ENCODE measurements at regions not wholly inside any gene's neighbourhood (a gene's known extent, or its start where the extent isn't known, plus 50 kb on each side); places are given as distances from the start of the nearest gene placed in this dataset.
"Not testable (repeated sequence)": the region's sequence is repeated elsewhere in the genome, so short reads cannot be mapped to it uniquely, and the experiment has no call there.

GRCh38 chr5:56667692-56668091 lies 147.7 kb upstream of the MAP3K1 start:
- Histone ChIP-seq H3K27ac (ENCODE audit: low read length) (no peak overlapping the region), H3K4me1 (ENCODE audit: control insufficient read depth, low read depth, low read length) (peaks cover 46% of the 10 kb centered on the region), H3K9me3 (ENCODE audit: control insufficient read depth, low read depth, low read length) (no peaks in the 10 kb centered on the region), H3K36me3 (ENCODE audit: control insufficient read depth, low read depth, low read length) (no peaks in the 10 kb centered on the region), H3K27me3 (ENCODE audit: control insufficient read depth, insufficient read depth, low read length) (no peaks in the 10 kb centered on the region), H3K4me3 (ENCODE audit: low read length) (no peak overlapping the region), H3K9ac (ENCODE audit: low read length) (no peak overlapping the region)

- Histone ChIP-seq H3K27ac (ENCODE audit: low read length) (no peak overlapping the region), H3K9me3 (ENCODE audit: control insufficient read depth, low read depth, low read length) (no peaks in the 10 kb centered on the region), H3K4me3 (ENCODE audit: low read length) (no peak overlapping the region), H3K9ac (ENCODE audit: low read length) (no peak overlapping the region), H3K36me3 (ENCODE audit: control insufficient read depth, low read depth, low read length) (no peaks in the 10 kb centered on the region), H3K4me1 (ENCODE audit: control insufficient read depth, low read depth, low read length) (peaks cover 47% of the 10 kb centered on the region), H3K27me3 (ENCODE audit: control insufficient read depth, insufficient read depth, low read length) (no peaks in the 10 kb centered on the region)
Observed at GRCh38 chr5:56666901-56667300, 148.4 kb upstream of the MAP3K1 start.

- H3K27me3 ChIP-seq (ENCODE audit: control insufficient read depth, insufficient read depth, low read length); H3K9ac ChIP-seq (ENCODE audit: low read length); H3K9me3 ChIP-seq (ENCODE audit: control insufficient read depth, low read depth, low read length); H3K36me3 ChIP-seq (ENCODE audit: control insufficient read depth, low read depth, low read length); H3K27ac ChIP-seq (ENCODE audit: low read length); H3K4me3 ChIP-seq (ENCODE audit: low read length): not testable (repeated sequence)
- H3K4me1 ChIP-seq (ENCODE audit: control insufficient read depth, low read depth, low read length), result peaks cover 30% of the 10 kb centered on the region
Observed at GRCh38 chr5:56665117-56665516, 150.2 kb upstream of the MAP3K1 start.

- peaks cover 19% of the 10 kb centered on the region for H3K4me1 ChIP-seq (ENCODE audit: control insufficient read depth, low read depth, low read length)
- no peaks in the 10 kb centered on the region for H3K9me3 ChIP-seq (ENCODE audit: control insufficient read depth, low read depth, low read length)
- H3K4me3 ChIP-seq (ENCODE audit: low read length), result no peak overlapping the region
- H3K27me3 ChIP-seq (ENCODE audit: control insufficient read depth, insufficient read depth, low read length), result no peaks in the 10 kb centered on the region
- no peak overlapping the region for H3K27ac ChIP-seq (ENCODE audit: low read length)
- H3K36me3 ChIP-seq (ENCODE audit: control insufficient read depth, low read depth, low read length), result no peaks in the 10 kb centered on the region
- no peak overlapping the region for H3K9ac ChIP-seq (ENCODE audit: low read length)
Observed at GRCh38 chr5:56664025-56664424, 151.3 kb upstream of the MAP3K1 start.

- no peak overlapping the region for H3K27ac ChIP-seq (ENCODE audit: low read length)
- H3K9me3 ChIP-seq (ENCODE audit: control insufficient read depth, low read depth, low read length), result no peaks in the 10 kb centered on the region
- no peak overlapping the region for H3K4me3 ChIP-seq (ENCODE audit: low read length)
- H3K9ac ChIP-seq (ENCODE audit: low read length), result no peak overlapping the region
- H3K27me3 ChIP-seq (ENCODE audit: control insufficient read depth, insufficient read depth, low read length), result no peaks in the 10 kb centered on the region
- no peaks in the 10 kb centered on the region for H3K36me3 ChIP-seq (ENCODE audit: control insufficient read depth, low read depth, low read length)
- H3K4me1 ChIP-seq (ENCODE audit: control insufficient read depth, low read depth, low read length), result peaks cover 16% of the 10 kb centered on the region
Observed at GRCh38 chr5:56663523-56663922, 151.8 kb upstream of the MAP3K1 start.

GRCh38 chr5:56662893-56663292 lies 152.5 kb upstream of the MAP3K1 start:
- no peak overlapping the region for H3K27ac ChIP-seq (ENCODE audit: low read length)
- H3K36me3 ChIP-seq (ENCODE audit: control insufficient read depth, low read depth, low read length), result no peaks in the 10 kb centered on the region
- no peaks in the 10 kb centered on the region for H3K27me3 ChIP-seq (ENCODE audit: control insufficient read depth, insufficient read depth, low read length)
- no peak overlapping the region for H3K9ac ChIP-seq (ENCODE audit: low read length)
- no peak overlapping the region for H3K4me3 ChIP-seq (ENCODE audit: low read length)
- no peaks in the 10 kb centered on the region for H3K9me3 ChIP-seq (ENCODE audit: control insufficient read depth, low read depth, low read length)
- H3K4me1 ChIP-seq (ENCODE audit: control insufficient read depth, low read depth, low read length), result peaks cover 16% of the 10 kb centered on the region

- no peaks in the 10 kb centered on the region for H3K27me3 ChIP-seq (ENCODE audit: control insufficient read depth, insufficient read depth, low read length)
- H3K4me3 ChIP-seq (ENCODE audit: low read length), result no peak overlapping the region
- no peak overlapping the region for H3K27ac ChIP-seq (ENCODE audit: low read length)
- H3K9ac ChIP-seq (ENCODE audit: low read length), result no peak overlapping the region
- no peaks in the 10 kb centered on the region for H3K36me3 ChIP-seq (ENCODE audit: control insufficient read depth, low read depth, low read length)
- peaks cover 16% of the 10 kb centered on the region for H3K4me1 ChIP-seq (ENCODE audit: control insufficient read depth, low read depth, low read length)
- H3K9me3 ChIP-seq (ENCODE audit: control insufficient read depth, low read depth, low read length), result no peaks in the 10 kb centered on the region
Observed at GRCh38 chr5:56659971-56660370, 155.4 kb upstream of the MAP3K1 start.

GRCh38 chr5:56658972-56659371 lies 156.4 kb upstream of the MAP3K1 start:
- Histone ChIP-seq H3K4me3 (ENCODE audit: low read length) (no peak overlapping the region), H3K9me3 (ENCODE audit: control insufficient read depth, low read depth, low read length) (no peaks in the 10 kb centered on the region), H3K27ac (ENCODE audit: low read length) (no peak overlapping the region), H3K4me1 (ENCODE audit: control insufficient read depth, low read depth, low read length) (peaks cover 14% of the 10 kb centered on the region), H3K36me3 (ENCODE audit: control insufficient read depth, low read depth, low read length) (no peaks in the 10 kb centered on the region), H3K27me3 (ENCODE audit: control insufficient read depth, insufficient read depth, low read length) (no peaks in the 10 kb centered on the region), H3K9ac (ENCODE audit: low read length) (no peak overlapping the region)

- H3K4me1 ChIP-seq (ENCODE audit: control insufficient read depth, low read depth, low read length), result no peaks in the 10 kb centered on the region
- no peak overlapping the region for H3K9ac ChIP-seq (ENCODE audit: low read length)
- H3K27me3 ChIP-seq (ENCODE audit: control insufficient read depth, insufficient read depth, low read length), result no peaks in the 10 kb centered on the region
- H3K27ac ChIP-seq (ENCODE audit: low read length), result no peak overlapping the region
- H3K4me3 ChIP-seq (ENCODE audit: low read length), result no peak overlapping the region
- H3K36me3 ChIP-seq (ENCODE audit: control insufficient read depth, low read depth, low read length), result no peaks in the 10 kb centered on the region
- no peaks in the 10 kb centered on the region for H3K9me3 ChIP-seq (ENCODE audit: control insufficient read depth, low read depth, low read length)
Observed at GRCh38 chr5:56656846-56657726, 158.3 kb upstream of the MAP3K1 start.

- Histone ChIP-seq H3K27ac (ENCODE audit: low read length) (no peak overlapping the region), H3K4me3 (ENCODE audit: low read length) (no peak overlapping the region), H3K27me3 (ENCODE audit: control insufficient read depth, insufficient read depth, low read length) (no peaks in the 10 kb centered on the region), H3K9ac (ENCODE audit: low read length) (no peak overlapping the region), H3K36me3 (ENCODE audit: control insufficient read depth, low read depth, low read length) (no peaks in the 10 kb centered on the region), H3K9me3 (ENCODE audit: control insufficient read depth, low read depth, low read length) (no peaks in the 10 kb centered on the region), H3K4me1 (ENCODE audit: control insufficient read depth, low read depth, low read length) (no peaks in the 10 kb centered on the region)
Observed at GRCh38 chr5:56651893-56652292, 163.5 kb upstream of the MAP3K1 start.

GRCh38 chr5:56650386-56650785 lies 165.0 kb upstream of the MAP3K1 start:
- Histone ChIP-seq H3K9ac (ENCODE audit: low read length) (no peak overlapping the region), H3K27me3 (ENCODE audit: control insufficient read depth, insufficient read depth, low read length) (no peaks in the 10 kb centered on the region), H3K9me3 (ENCODE audit: control insufficient read depth, low read depth, low read length) (no peaks in the 10 kb centered on the region)

GRCh38 chr5:56649569-56649968 lies 165.8 kb upstream of the MAP3K1 start:
- H3K27me3 ChIP-seq (ENCODE audit: control insufficient read depth, insufficient read depth, low read length), result no peaks in the 10 kb centered on the region
- H3K9me3 ChIP-seq (ENCODE audit: control insufficient read depth, low read depth, low read length), result no peaks in the 10 kb centered on the region
- no peak overlapping the region for H3K27ac ChIP-seq (ENCODE audit: low read length)
- H3K4me1 ChIP-seq (ENCODE audit: control insufficient read depth, low read depth, low read length), result no peaks in the 10 kb centered on the region
- no peaks in the 10 kb centered on the region for H3K36me3 ChIP-seq (ENCODE audit: control insufficient read depth, low read depth, low read length)
- no peak overlapping the region for H3K9ac ChIP-seq (ENCODE audit: low read length)
- no peak overlapping the region for H3K4me3 ChIP-seq (ENCODE audit: low read length)

More at GRCh38 chr5:56650386-56650785, 165.0 kb upstream of the MAP3K1 start:
- Histone ChIP-seq H3K27ac (ENCODE audit: low read length) (no peak overlapping the region), H3K36me3 (ENCODE audit: control insufficient read depth, low read depth, low read length) (no peaks in the 10 kb centered on the region), H3K4me3 (ENCODE audit: low read length) (no peak overlapping the region), H3K4me1 (ENCODE audit: control insufficient read depth, low read depth, low read length) (no peaks in the 10 kb centered on the region)

All from iPS-18a (cell line).